OCI-LY1 (cell line): ENCODE measurements at regions not wholly inside any gene's neighbourhood (a gene's known extent, or its start where the extent isn't known, plus 50 kb on each side); places are given as distances from the start of the nearest gene placed in this dataset.

Experiments used
- H2AFZ ChIP-seq: fragments of 200-600 bp; sonication (generic), shearing (Covaris generic); 2 replicates; pipeline ENCODE4 v1.6.0; 2014; ENCODE audit warnings: antibody characterized with exemption, mild to moderate bottlenecking, low read length
- H3F3A ChIP-seq: fragments of 200-600 bp; sonication (generic), shearing (Covaris generic); 2 replicates; pipeline ENCODE4 v1.6.0; 2014; ENCODE audit warnings: mild to moderate bottlenecking, antibody characterized with exemption, low read length, moderate library complexity; ENCODE audit not compliant: insufficient read depth
- H3K27ac ChIP-seq: fragments of 200-600 bp; sonication (generic); 2 replicates; pipeline ENCODE4 v1.5.1; 2014; ENCODE audit warnings: low read length, mixed run types, mild to moderate bottlenecking, low read depth; ENCODE audit not compliant: poor library complexity, severe bottlenecking
- H3K27me3 ChIP-seq: fragments of 200-600 bp; sonication (generic); 2 replicates; pipeline ENCODE4 v1.6.0; 2014; ENCODE audit warnings: antibody characterized with exemption, mild to moderate bottlenecking, low read length, moderate library complexity; ENCODE audit not compliant: insufficient read depth
- H3K36me3 ChIP-seq: fragments of 200-600 bp; sonication (generic); 2 replicates; pipeline ENCODE4 v1.6.1; 2014; ENCODE audit warnings: mild to moderate bottlenecking, antibody characterized with exemption, low read length, moderate library complexity, mixed read lengths; ENCODE audit not compliant: insufficient read depth
- H3K4me1 ChIP-seq: fragments of 200-600 bp; sonication (generic); 2 replicates; pipeline ENCODE4 v1.5.1; 2014; ENCODE audit warnings: mild to moderate bottlenecking, low read length, moderate library complexity; ENCODE audit not compliant: insufficient read depth, severe bottlenecking
- H3K4me2 ChIP-seq: fragments of 200-600 bp; sonication (generic), shearing (Covaris generic); 2 replicates; pipeline ENCODE4 v1.6.1; 2014; ENCODE audit warnings: low read length
- H3K4me3 ChIP-seq: fragments of 200-600 bp; sonication (generic); 2 replicates; pipeline ENCODE4 v1.5.1; 2014; ENCODE audit warnings: low read length, low read depth, mild to moderate bottlenecking, mixed read lengths; ENCODE audit not compliant: poor library complexity, severe bottlenecking
- H3K79me2 ChIP-seq: fragments of 200-600 bp; shearing (Covaris generic); 2 replicates; pipeline ENCODE4 v1.6.1; 2016; ENCODE audit warnings: mixed run types, low read length, mixed read lengths; ENCODE audit not compliant: insufficient read depth
- H3K9ac ChIP-seq: fragments of 200-600 bp; sonication (generic), shearing (Covaris generic); 2 replicates; pipeline ENCODE4 v1.6.1; 2014; ENCODE audit warnings: mild to moderate bottlenecking, low read length, mixed read lengths
- H3K9me2 ChIP-seq: fragments of 200-600 bp; sonication (generic), shearing (Covaris generic); 2 replicates; pipeline ENCODE4 v1.6.1; 2014; ENCODE audit warnings: low read depth, mild to moderate bottlenecking, low read length, mixed read lengths
- H3K9me3 ChIP-seq: fragments of 200-600 bp; shearing (Covaris generic); 2 replicates; pipeline ENCODE4 v1.6.1; 2014; ENCODE audit warnings: low read length, mixed read lengths
- H4K20me1 ChIP-seq: fragments of 200-600 bp; sonication (generic), shearing (Covaris generic); 2 replicates; pipeline ENCODE4 v1.6.0; 2016; ENCODE audit warnings: mild to moderate bottlenecking, low read length; ENCODE audit not compliant: insufficient read depth
- CTCF ChIP-seq: fragments of 200-600 bp; sonication (generic), shearing (Covaris generic); IDR thresholded peaks from 2 replicates; pipeline ENCODE4 v1.5.1; 2017; ENCODE audit warnings: mild to moderate bottlenecking, antibody characterized with exemption, low read length, moderate library complexity, mixed read lengths
- EZH2 ChIP-seq: fragments of 200-600 bp; sonication (generic), shearing (Covaris generic); IDR thresholded peaks from 2 replicates; pipeline ENCODE4 v1.8.0; 2017; ENCODE audit warnings: borderline replicate concordance, mixed run types, mild to moderate bottlenecking, antibody characterized with exemption, low read length, moderate library complexity, mixed read lengths

GRCh38 chr4:108458681-108459080, 161.7 kb upstream of the RPL34 start:
- H3K36me3 ChIP-seq: no peaks in the 10 kb centered on the region
- H3K4me2 ChIP-seq: no peak overlapping the region
- no peak overlapping the region for H3K4me3 ChIP-seq
- no peaks in the 10 kb centered on the region for H4K20me1 ChIP-seq
- no peaks in the 10 kb centered on the region for H3K27me3 ChIP-seq
- no peak overlapping the region for H3K27ac ChIP-seq
- no peak overlapping the region for H2AFZ ChIP-seq
- H3K9ac ChIP-seq: no peak overlapping the region
- TF ChIP-seq CTCF: no peak
- no peak for TF ChIP-seq EZH2
- H3K9me2 ChIP-seq: no peaks in the 10 kb centered on the region
- H3K9me3 ChIP-seq: no peaks in the 10 kb centered on the region
- H3F3A ChIP-seq: no peaks in the 10 kb centered on the region
- no peaks in the 10 kb centered on the region for H3K4me1 ChIP-seq
- H3K79me2 ChIP-seq: no peaks in the 10 kb centered on the region

- TF ChIP-seq EZH2 (no peak), CTCF (no peak)
- no peaks in the 10 kb centered on the region for H3K9me2 ChIP-seq
- H3K27me3 ChIP-seq: no peaks in the 10 kb centered on the region; the same call in 1 of the 2 replicates
- H4K20me1 ChIP-seq: no peaks in the 10 kb centered on the region
- no peak overlapping the region for H3K4me2 ChIP-seq
- H3K27ac ChIP-seq: no peak overlapping the region
- H3K9me3 ChIP-seq: no peaks in the 10 kb centered on the region
- H3K4me3 ChIP-seq: no peak overlapping the region
- no peak overlapping the region for H3K9ac ChIP-seq
- H2AFZ ChIP-seq: no peak overlapping the region
- no peaks in the 10 kb centered on the region for H3K4me1 ChIP-seq
- H3K79me2 ChIP-seq: no peaks in the 10 kb centered on the region
- H3K36me3 ChIP-seq: no peaks in the 10 kb centered on the region
- no peaks in the 10 kb centered on the region for H3F3A ChIP-seq
Measured at GRCh38 chr4:108454227-108454626, 166.1 kb upstream of the RPL34 start.

GRCh38 chr4:108453366-108453765, 167.0 kb upstream of the RPL34 start:
- no peak overlapping the region for H3K9ac ChIP-seq
- H3K4me3 ChIP-seq: no peak overlapping the region
- no peak overlapping the region for H3K4me2 ChIP-seq
- no peaks in the 10 kb centered on the region for H3K9me2 ChIP-seq
- no peaks in the 10 kb centered on the region for H3K79me2 ChIP-seq
- TF ChIP-seq CTCF (no peak), EZH2 (no peak)
- H3F3A ChIP-seq: no peaks in the 10 kb centered on the region
- H3K27ac ChIP-seq: no peak overlapping the region
- no peak overlapping the region for H2AFZ ChIP-seq
- no peaks in the 10 kb centered on the region for H3K9me3 ChIP-seq
- H4K20me1 ChIP-seq: no peaks in the 10 kb centered on the region
- no peaks in the 10 kb centered on the region for H3K36me3 ChIP-seq
- no peaks in the 10 kb centered on the region for H3K4me1 ChIP-seq
- H3K27me3 ChIP-seq: no peaks in the 10 kb centered on the region; the same call in 1 of the 2 replicates
